WTC11 (cell line): ENCODE measurements at regions not wholly inside any gene's neighbourhood (a gene's known extent, or its start where the extent isn't known, plus 50 kb on each side); places are given as distances from the start of the nearest gene placed in this dataset.

Experiments
- ATAC-seq: fragments of 200-7000 bp; cut with Tn5 transposase; 2 replicates; pipeline ENCODE4 v1.10.0; 2021; ENCODE audit warnings: mild to moderate bottlenecking, moderate library complexity
- CTCF ChIA-PET: fragments of 300-600 bp; sonication (Branson Sonifier 250); formaldehyde crosslinking; loops from one replicate; lab custom pipeline; 2021; ENCODE audit warnings: antibody characterized with exemption; lab: Charles Lee
- POLR2A ChIA-PET: fragments of 350-600 bp; sonication (Branson Sonifier 250); formaldehyde crosslinking; loops from one replicate; lab custom pipeline; 2021; ENCODE audit warnings: antibody characterized with exemption; lab: Charles Lee
- DNase-seq: peaks from one replicate; pipeline ENCODE4 v3.0.0; 2021; ENCODE audit warnings: low spot score
- H3K27ac Mint-ChIP-seq: 2 replicates; pipeline ENCODE4 v1.8.0; 2021; ENCODE audit warnings: mixed read lengths
- H3K27me3 Mint-ChIP-seq: 2 replicates; pipeline ENCODE4 v1.8.0; 2021; ENCODE audit warnings: low read depth, mild to moderate bottlenecking, moderate library complexity, mixed read lengths
- H3K36me3 Mint-ChIP-seq: 2 replicates; pipeline ENCODE4 v1.8.0; 2021; ENCODE audit warnings: mixed read lengths
- H3K4me1 Mint-ChIP-seq: 2 replicates; pipeline ENCODE4 v1.8.0; 2022; ENCODE audit warnings: mixed read lengths
- H3K4me3 Mint-ChIP-seq: 2 replicates; pipeline ENCODE4 v1.8.0; 2021; ENCODE audit warnings: mild to moderate bottlenecking, moderate library complexity, mixed read lengths
- H3K9me3 Mint-ChIP-seq: 2 replicates; pipeline ENCODE4 v1.8.0; 2021; ENCODE audit warnings: mixed read lengths
- AFF4 ChIP-seq: sonication (generic); formaldehyde crosslinking; IDR thresholded peaks from 2 replicates; pipeline ENCODE4 v1.8.1; 2023; ENCODE audit warnings: mild to moderate bottlenecking, missing genetic modification reagents, borderline replicate concordance
- ARID4B ChIP-seq: sonication (generic); formaldehyde crosslinking; IDR thresholded peaks from 2 replicates; pipeline ENCODE4 v1.8.0; 2023; ENCODE audit warnings: missing genetic modification reagents, mild to moderate bottlenecking, borderline replicate concordance
- ATF6 ChIP-seq: sonication (generic); formaldehyde crosslinking; IDR thresholded peaks from 2 replicates; pipeline ENCODE4 v1.8.1; 2023; ENCODE audit warnings: mild to moderate bottlenecking, missing genetic modification reagents
- CREM ChIP-seq: sonication (generic); formaldehyde crosslinking; IDR thresholded peaks from 2 replicates; pipeline ENCODE4 v1.8.1; 2022; ENCODE audit warnings: mild to moderate bottlenecking, missing genetic modification reagents, moderate library complexity
- ETV6 ChIP-seq: sonication (generic); formaldehyde crosslinking; IDR thresholded peaks from 2 replicates; pipeline ENCODE4 v1.8.1; 2022; ENCODE audit warnings: mild to moderate bottlenecking, missing genetic modification reagents
- FOXK1 ChIP-seq: sonication (generic); formaldehyde crosslinking; IDR thresholded peaks from 2 replicates; pipeline ENCODE4 v1.8.0; 2022; ENCODE audit warnings: mild to moderate bottlenecking, moderate library complexity, missing genetic modification reagents
- GTF2I ChIP-seq: fragments of 250-450 bp; sonication (Bioruptor Pico); conservative IDR thresholded peaks from 2 replicates; pipeline ENCODE4 v1.4.0; 2021; ENCODE audit warnings: mild to moderate bottlenecking
- KAT7 ChIP-seq: sonication (generic); formaldehyde crosslinking; IDR thresholded peaks from 2 replicates; pipeline ENCODE4 v1.8.1; 2023; ENCODE audit warnings: missing genetic modification reagents, mild to moderate bottlenecking, borderline replicate concordance
- MXD4 ChIP-seq: fragments of 250-450 bp; sonication (Bioruptor Pico); IDR thresholded peaks from 2 replicates; pipeline ENCODE4 v1.8.0; 2021; ENCODE audit warnings: mild to moderate bottlenecking, moderate library complexity, borderline replicate concordance
- NFATC4 ChIP-seq: fragments of 250-450 bp; sonication (Bioruptor Pico); IDR thresholded peaks from 2 replicates; pipeline ENCODE4 v1.9.0; 2021; ENCODE audit warnings: mild to moderate bottlenecking
- NFE2L1 ChIP-seq: sonication (generic); formaldehyde crosslinking; IDR thresholded peaks from 2 replicates; pipeline ENCODE4 v1.8.1; 2023; ENCODE audit warnings: missing genetic modification reagents
- NR3C1 ChIP-seq: sonication (generic); formaldehyde crosslinking; conservative IDR thresholded peaks from 2 replicates; pipeline ENCODE4 v1.8.1; 2023; ENCODE audit warnings: low read depth, mild to moderate bottlenecking, missing genetic modification reagents
- PREB ChIP-seq: sonication (generic); formaldehyde crosslinking; IDR thresholded peaks from 2 replicates; pipeline ENCODE4 v1.8.1; 2022; ENCODE audit warnings: mild to moderate bottlenecking, missing genetic modification reagents, moderate library complexity, borderline replicate concordance
- PRRX2 ChIP-seq: fragments of 250-450 bp; sonication (Bioruptor Pico); IDR thresholded peaks from 2 replicates; pipeline ENCODE4 v1.8.0; 2021; ENCODE audit warnings: mild to moderate bottlenecking
- RELA ChIP-seq: sonication (generic); formaldehyde crosslinking; IDR thresholded peaks from 2 replicates; pipeline ENCODE4 v1.8.1; 2022; ENCODE audit warnings: missing genetic modification reagents, mild to moderate bottlenecking, borderline replicate concordance
- RORB ChIP-seq: fragments of 250-450 bp; sonication (Bioruptor Pico); IDR thresholded peaks from 2 replicates; pipeline ENCODE4 v1.9.0; 2021; ENCODE audit warnings: mild to moderate bottlenecking
- ZBTB43 ChIP-seq: sonication (generic); formaldehyde crosslinking; IDR thresholded peaks from 2 replicates; pipeline ENCODE4 v1.8.1; 2023; ENCODE audit warnings: mild to moderate bottlenecking, missing genetic modification reagents
- ZNF138 ChIP-seq: sonication (generic); formaldehyde crosslinking; conservative IDR thresholded peaks from 2 replicates; pipeline ENCODE4 v1.8.1; 2022; ENCODE audit warnings: mild to moderate bottlenecking, moderate library complexity, missing genetic modification reagents
- ZNF232 ChIP-seq: sonication (generic); formaldehyde crosslinking; IDR thresholded peaks from 2 replicates; pipeline ENCODE4 v1.8.0; 2022; ENCODE audit warnings: mild to moderate bottlenecking, missing genetic modification reagents
- ZNF263 ChIP-seq: sonication (generic); formaldehyde crosslinking; IDR thresholded peaks from 2 replicates; pipeline ENCODE4 v1.8.1; 2022; ENCODE audit warnings: low read depth, mild to moderate bottlenecking, moderate library complexity, missing genetic modification reagents
- ZNF281 ChIP-seq: sonication (generic); formaldehyde crosslinking; IDR thresholded peaks from 2 replicates; pipeline ENCODE4 v1.8.0; 2023; ENCODE audit warnings: mild to moderate bottlenecking, missing genetic modification reagents

- no peak for TF ChIP-seq ZNF138 (CRISPR knock-in tag)
- no peak for TF ChIP-seq ETV6
- no peak for TF ChIP-seq NFE2L1 (CRISPR knock-in tag)
- TF ChIP-seq PREB = no peak
- no peak for TF ChIP-seq ZBTB43
- no peak for TF ChIP-seq FOXK1 (CRISPR knock-in tag)
- no peak for TF ChIP-seq RORB (CRISPR knock-in tag)
- TF ChIP-seq NR3C1 (CRISPR knock-in tag) = no peak
- TF ChIP-seq RELA = no peak
- no peak for TF ChIP-seq ATF6 (CRISPR knock-in tag)
- TF ChIP-seq, all 79 proteins: peak for 0
These were observed 196.6 kb downstream of the PMAIP1 start (continued) for GRCh38 chr18:60096428-60096827.

- H3K36me3 Mint-ChIP-seq = peaks cover 7% of the 10 kb centered on the region
- peaks cover 16% of the 10 kb centered on the region for H3K9me3 Mint-ChIP-seq
- ChIA-PET POLR2A (no interaction called here), CTCF (no interaction called here)
- H3K27me3 Mint-ChIP-seq = no peaks in the 10 kb centered on the region
- no peaks in the 10 kb centered on the region; the same call in 1 of the 2 replicates for H3K4me1 Mint-ChIP-seq
- no peak overlapping the region for H3K27ac Mint-ChIP-seq
- no peak for DNase-seq
- ATAC-seq = no peak
- H3K4me3 Mint-ChIP-seq = no peak overlapping the region
- TF ChIP-seq PREB (no peak), ZNF263 (no peak), ETV6 (no peak), CREM (CRISPR knock-in tag) (no peak), FOXK1 (CRISPR knock-in tag) (no peak), AFF4 (no peak), ARID4B (CRISPR knock-in tag) (no peak), KAT7 (CRISPR knock-in tag) (no peak), PRRX2 (CRISPR knock-in tag) (no peak), ZNF281 (no peak), ZNF232 (no peak), ZNF138 (CRISPR knock-in tag) (no peak), NFATC4 (no peak), GTF2I (CRISPR knock-in tag) (no peak), MXD4 (CRISPR knock-in tag) (no peak)
These were observed 192.3 kb downstream of the PMAIP1 start for GRCh38 chr18:60092073-60092472.
